MM.1S (cell line): ENCODE measurements at regions not wholly inside any gene's neighbourhood (a gene's known extent, or its start where the extent isn't known, plus 50 kb on each side); places are given as distances from the start of the nearest gene placed in this dataset.

Source experiments
- EZH2 ChIP-seq: fragments of 300-600 bp; sonication (generic); optimal IDR thresholded peaks from 2 replicates; pipeline ENCODE3; 2017; ENCODE audit warnings: low read depth, mild to moderate bottlenecking, antibody characterized with exemption, low read length, mixed read lengths
- EZH2phosphoT487 ChIP-seq: fragments of 300-600 bp; sonication (generic); IDR thresholded peaks from 2 replicates; pipeline ENCODE4 v1.6.1; 2018; ENCODE audit warnings: antibody characterized with exemption, low read length
- TF ChIP-seq, protein P1 (sequence below): fragments of 300-600 bp; sonication (generic); IDR thresholded peaks from 2 replicates; pipeline ENCODE4 v1.5.1; 2016; ENCODE audit warnings: antibody characterized with exemption, low read length, mixed read lengths

DNA sequence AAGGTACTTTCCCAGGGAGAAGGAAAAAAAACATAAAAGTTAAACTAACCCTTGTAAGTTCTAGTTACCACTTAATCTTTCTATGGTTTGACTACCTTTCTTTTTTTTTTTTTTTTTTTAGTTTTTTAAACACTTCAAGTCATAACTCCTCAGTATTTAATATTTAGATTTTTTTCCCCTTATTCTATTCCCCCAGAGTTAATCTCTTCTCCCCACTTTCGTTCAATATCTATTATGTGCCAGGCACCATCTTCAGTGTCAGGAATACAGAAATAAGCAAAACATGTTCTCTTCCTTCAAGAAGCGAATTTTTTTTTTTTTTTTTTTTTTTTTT, 62.0 kb upstream of the LOC128125822 start:
- TF ChIP-seq, protein P1, sequence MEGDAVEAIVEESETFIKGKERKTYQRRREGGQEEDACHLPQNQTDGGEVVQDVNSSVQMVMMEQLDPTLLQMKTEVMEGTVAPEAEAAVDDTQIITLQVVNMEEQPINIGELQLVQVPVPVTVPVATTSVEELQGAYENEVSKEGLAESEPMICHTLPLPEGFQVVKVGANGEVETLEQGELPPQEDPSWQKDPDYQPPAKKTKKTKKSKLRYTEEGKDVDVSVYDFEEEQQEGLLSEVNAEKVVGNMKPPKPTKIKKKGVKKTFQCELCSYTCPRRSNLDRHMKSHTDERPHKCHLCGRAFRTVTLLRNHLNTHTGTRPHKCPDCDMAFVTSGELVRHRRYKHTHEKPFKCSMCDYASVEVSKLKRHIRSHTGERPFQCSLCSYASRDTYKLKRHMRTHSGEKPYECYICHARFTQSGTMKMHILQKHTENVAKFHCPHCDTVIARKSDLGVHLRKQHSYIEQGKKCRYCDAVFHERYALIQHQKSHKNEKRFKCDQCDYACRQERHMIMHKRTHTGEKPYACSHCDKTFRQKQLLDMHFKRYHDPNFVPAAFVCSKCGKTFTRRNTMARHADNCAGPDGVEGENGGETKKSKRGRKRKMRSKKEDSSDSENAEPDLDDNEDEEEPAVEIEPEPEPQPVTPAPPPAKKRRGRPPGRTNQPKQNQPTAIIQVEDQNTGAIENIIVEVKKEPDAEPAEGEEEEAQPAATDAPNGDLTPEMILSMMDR: no peak
- TF ChIP-seq EZH2phosphoT487 (no peak), EZH2 (no peak)
